Epidermal melanocyte (primary cell): ENCODE measurements at regions not wholly inside any gene's neighbourhood (a gene's known extent, or its start where the extent isn't known, plus 50 kb on each side); places are given as distances from the start of the nearest gene placed in this dataset.

Source experiments
- DNase-seq: peaks from one replicate; pipeline ENCODE4 v3.0.0; 2011; ENCODE audit warnings: low spot score; ENCODE audit not compliant: insufficient read length

- DNase-seq, result no peak
Observed at GRCh38 chr18:78405763-78406162, 573.9 kb upstream of the SALL3 start.

GRCh38 chr18:78406743-78407465 is 572.7 kb upstream of the SALL3 start:
- DNase-seq, result no peak

- no peak for DNase-seq
Observed at GRCh38 chr18:78407466-78407844, 572.2 kb upstream of the SALL3 start.

GRCh38 chr18:78408623-78409022 is 571.0 kb upstream of the SALL3 start:
- DNase-seq, result no peak

DNA sequence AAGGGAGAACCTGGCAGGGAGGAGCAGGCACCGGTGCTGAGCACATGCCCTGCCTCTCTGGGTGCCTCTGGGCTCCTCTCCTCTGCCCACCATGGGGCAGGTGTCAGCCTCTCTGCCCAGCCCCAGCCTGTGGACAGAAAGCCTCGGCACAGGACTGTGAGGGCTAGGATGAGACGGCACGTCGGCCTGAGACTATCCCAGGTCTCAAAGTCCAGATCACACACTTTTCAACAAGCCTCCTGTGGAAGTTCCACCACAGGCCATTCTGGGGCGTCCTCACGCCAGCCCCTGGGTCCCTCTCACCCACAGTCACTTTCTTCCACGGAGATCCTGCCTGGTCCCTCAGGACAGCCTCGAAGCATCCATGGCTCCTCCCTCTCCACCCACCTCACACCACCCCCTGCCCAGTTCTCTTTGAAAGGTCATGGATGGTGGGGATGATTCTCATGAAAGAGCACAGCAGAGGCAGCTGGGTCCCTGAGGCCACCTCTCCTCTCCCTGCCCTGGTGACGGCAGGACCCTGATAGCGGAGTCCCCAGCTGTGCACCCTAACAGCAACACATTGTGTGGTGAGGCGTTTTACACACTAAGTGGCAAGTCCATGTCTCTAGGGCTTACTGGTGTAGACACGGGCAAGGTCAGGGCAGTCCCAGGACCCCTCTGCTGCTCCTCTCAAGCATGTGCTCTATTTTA is 569.4 kb upstream of the SALL3 start:
- DNase-seq, result no peak

DNA sequence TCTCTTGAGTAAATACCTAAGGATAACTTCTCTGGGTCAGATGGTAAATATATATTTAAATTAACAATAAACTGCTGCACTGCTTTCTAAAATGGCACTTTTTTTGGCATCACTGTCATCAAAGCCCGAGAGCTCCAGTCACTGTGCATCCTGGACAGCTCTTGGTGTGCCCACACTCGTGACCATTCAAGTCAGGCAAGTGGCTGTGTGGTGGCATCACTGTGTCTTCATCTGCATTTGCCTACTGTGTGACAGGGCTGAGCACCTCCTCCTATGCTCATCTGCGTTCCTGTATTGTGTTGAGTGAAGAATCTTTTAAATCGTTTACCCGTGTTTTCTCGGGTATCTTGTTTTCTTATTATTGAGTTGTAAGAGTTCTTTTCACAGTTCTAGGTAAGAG is 568.1 kb upstream of the SALL3 start:
- DNase-seq, result no peak

- no peak for DNase-seq
Observed at GRCh38 chr18:78414302-78414701, 565.3 kb upstream of the SALL3 start.

GRCh38 chr18:78416853-78417252 is 562.8 kb upstream of the SALL3 start:
- no peak for DNase-seq

GRCh38 chr18:78418379-78418778 is 561.2 kb upstream of the SALL3 start:
- no peak for DNase-seq

DNA sequence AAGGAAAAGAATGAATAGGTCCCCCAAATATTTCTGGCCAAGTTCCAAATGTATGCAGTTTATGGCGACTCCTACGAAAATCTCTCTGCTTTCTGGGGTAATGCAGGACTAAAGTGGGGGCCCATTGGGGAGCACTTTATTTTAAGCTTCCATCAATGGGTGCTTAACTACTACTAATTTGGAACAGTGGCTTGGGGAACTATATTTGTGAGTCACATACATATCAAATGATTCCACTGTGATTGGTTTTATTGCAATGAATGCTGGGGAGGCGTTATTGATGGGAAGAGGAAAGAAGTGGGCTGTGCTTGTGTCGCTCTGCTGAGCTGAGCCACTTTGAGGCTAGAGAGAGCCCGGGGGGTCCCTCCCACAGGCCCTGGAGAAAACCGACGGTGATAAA is 560.4 kb upstream of the SALL3 start:
- no peak for DNase-seq

DNA sequence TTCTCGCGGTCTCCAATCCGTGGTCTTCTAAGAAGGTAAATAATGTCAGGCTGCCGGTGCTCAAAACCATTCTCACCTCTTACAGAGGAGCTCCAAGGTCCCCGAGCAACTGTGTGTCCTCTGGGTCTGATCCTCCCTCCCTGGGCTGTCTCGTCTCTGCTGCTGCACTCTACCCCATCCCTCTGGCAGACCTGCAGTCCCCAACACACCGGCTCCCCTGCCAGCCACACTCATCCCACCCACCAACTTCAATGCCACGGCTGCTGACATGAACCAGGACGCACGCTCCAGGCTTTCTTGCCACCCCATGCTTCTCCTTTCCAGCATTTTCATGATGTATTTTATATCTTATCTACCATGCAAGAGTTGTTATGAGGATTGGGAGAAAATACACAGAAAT is 559.5 kb upstream of the SALL3 start:
- no peak for DNase-seq

DNA sequence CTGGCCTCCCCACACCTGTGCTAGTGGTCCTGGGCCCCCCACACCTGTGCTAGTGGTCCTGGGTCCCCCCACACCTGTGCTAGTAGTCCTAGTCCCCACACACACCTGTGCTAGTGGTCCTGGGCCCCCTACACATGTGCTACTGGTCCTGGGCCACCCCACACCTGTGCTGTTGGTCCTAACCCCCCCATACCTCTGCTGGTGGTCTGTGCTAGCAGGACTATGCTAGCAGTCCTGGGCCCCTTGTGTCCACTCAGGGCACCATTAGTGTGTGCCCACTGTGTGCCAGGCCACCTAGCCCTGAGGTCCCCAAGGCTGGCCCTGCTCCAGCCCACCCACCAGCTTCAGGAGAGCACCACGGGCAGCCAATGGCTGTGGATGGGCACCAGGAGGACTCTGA is 558.2 kb upstream of the SALL3 start:
- DNase-seq, result no peak

- no peak for DNase-seq
Observed at GRCh38 chr18:78422336-78422735, 557.3 kb upstream of the SALL3 start.

DNA sequence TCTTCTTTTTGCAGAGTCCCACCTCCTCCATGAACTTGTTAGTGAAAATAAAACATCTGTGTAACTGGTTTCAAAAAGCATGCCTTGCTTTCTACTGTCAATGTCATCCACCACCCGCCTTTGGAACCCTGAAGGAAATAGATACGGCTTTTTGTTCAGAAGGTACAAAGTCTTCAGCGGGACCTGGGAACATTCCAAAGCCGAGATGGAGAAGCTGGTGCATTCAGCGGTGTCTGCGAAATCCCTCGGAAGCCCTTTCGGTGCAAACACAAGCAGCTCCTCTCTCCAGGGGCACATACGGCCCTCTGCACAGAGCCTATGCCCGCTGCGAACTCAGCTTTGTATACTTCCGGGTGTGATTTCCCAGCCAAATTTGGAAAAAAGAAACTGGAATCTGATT is 555.8 kb upstream of the SALL3 start:
- DNase-seq, result no peak

DNA sequence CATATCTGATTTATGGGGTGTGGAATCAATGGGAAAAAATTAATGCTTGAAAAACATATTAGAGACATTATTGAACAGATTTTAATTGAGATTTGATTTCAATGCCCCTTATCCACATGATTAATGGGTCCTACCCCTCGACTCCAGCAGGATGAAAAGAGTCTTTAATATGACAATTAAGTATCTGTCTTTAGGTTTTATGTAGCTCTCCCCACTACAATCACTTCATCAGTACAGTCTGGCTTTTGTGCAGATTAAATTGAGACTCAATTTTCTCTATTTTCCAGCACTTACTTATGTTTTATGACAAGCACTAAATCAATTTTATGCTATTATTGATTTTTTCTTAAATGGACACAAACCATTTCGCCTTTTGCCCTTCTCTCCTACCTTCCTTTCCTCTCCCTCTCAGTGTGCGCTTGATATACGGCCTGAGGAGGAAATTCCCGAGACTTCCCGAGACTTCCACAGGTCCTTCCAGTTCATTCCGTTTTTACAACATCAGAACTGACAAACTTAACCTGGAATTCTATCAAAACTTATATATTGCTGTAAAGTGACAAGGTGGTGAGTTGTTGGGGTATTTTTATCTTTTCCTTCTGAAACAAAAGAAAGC is 555.1 kb upstream of the SALL3 start:
- DNase-seq, result no peak

DNA sequence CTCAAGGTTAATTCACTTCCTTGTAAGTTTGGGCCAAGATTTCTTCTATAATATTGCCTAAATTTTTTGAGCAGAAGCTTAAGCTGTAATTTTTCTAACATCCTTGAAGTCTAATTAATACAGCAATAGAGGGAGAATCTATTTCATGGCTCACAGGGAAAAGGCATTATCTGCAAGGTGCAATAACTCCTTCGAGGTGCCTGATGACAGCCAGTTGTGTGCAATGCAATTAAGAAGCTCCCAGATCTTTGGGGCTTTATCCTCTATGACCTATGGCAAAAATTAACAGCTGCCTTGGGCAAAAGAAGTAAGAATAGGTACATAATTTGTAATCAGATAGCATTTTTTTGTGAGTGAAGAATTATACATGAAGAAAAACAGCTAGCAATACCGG is 554.6 kb upstream of the SALL3 start:
- DNase-seq, result no peak

DNA sequence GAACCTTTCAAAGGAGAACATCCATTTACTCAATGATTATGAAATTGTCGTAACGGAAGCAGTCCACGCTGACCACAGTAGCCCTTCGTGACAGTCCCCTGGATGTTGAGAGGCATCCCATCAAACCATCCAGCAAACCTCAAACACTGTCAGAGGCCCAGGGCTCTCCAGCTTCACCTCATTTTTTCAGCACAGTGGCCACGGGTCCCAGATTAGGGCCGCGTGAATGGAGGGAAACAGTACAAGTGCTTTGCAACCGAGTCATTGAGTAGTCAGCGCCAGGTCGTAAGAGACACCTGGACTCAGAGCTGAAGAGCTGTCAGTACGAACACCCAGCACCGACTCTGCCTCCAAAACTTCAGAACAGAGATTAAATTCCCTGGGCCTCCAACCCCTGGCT is 552.5 kb upstream of the SALL3 start:
- DNase-seq, result no peak

GRCh38 chr18:78429127-78430108 is 550.2 kb upstream of the SALL3 start:
- no peak for DNase-seq

DNA sequence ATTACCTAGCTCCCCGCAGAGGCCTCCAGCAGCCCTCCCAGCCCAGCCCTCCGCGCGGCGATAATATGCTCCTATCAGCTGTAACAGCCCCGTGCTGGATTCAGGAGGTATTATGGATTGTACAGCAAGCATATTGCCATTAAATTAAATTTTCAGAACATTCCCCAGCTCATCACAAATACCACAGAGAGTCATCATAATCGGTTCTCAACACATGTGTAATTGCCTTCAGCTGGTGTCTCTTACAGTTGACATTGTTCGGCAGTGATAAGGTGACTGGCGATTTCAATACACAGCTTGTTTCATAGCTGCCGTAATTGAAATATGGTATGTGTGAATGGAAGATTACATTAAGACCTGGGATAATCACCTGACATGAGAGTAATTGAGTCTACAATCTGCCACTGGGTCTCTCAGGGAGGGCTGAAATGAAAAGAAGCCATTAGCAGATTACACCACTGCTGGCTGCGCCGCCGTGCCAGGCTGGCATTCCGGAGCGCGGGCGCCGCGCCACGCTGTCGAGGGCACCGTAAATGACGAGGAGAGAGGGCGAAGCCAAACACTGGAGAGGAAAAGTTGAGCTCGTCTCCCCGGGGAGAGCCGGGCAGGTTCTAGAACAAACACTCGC is 549.4 kb upstream of the SALL3 start:
- no peak for DNase-seq

GRCh38 chr18:78431606-78432005 is 548.0 kb upstream of the SALL3 start:
- DNase-seq, result no peak

DNA sequence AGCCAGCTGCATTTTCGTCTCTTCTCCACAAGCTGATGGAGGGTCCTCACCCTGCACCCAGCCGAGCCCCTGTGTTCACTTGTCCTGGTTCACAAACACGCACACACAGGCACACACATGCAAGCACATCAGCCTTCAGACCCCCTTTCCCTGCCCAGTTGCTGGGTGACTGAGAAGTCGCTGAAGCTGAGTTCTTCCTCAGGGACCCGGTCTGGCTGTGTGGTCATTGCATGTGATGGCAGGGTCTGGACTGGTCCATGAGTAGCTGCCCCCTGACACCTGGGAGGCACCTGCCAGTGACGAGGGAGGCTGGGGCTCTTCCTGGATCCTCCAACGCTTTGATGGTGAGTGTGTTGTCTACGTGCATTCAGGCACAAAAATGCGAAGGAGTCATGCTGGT is 546.1 kb upstream of the SALL3 start:
- DNase-seq, result no peak
